ENCODE measurements at regions not wholly inside any gene's neighbourhood (a gene's known extent, or its start where the extent isn't known, plus 50 kb on each side); places are given as distances from the start of the nearest gene placed in this dataset.

- no peak overlapping the region for H3K27ac ChIP-seq
- H3K4me3 ChIP-seq: no peak overlapping the region
- TF ChIP-seq CTCF (IDR thresholded peaks at IDR 0.05) (no peak), POLR2A (IDR thresholded peaks at IDR 0.05) (no peak)
- H3K36me3 ChIP-seq (ENCODE audit: low read depth, missing control alignments): no peaks in the 10 kb centered on the region
- no peaks in the 10 kb centered on the region for H3K27me3 ChIP-seq
- no peaks in the 10 kb centered on the region for H3K4me1 ChIP-seq
- intact Hi-C loops (cut with DNase I; ENCODE audit: low total_unique reads): no loop called here
- WGBS, 2 donors: 18 to 20% methylated on average over 3 of the region's 3 CpGs
- H3K9me3 ChIP-seq: no peaks in the 10 kb centered on the region
- DNase-seq: no peak
Observed at GRCh38 chr13:104837756-104838155, 1697.7 kb downstream of the EFNB2 start.

- DNase-seq: no peak
- H3K27ac ChIP-seq: no peak overlapping the region
- WGBS, 2 donors: 86 to 88% methylated on average over 1 of the region's 1 CpG
- no peaks in the 10 kb centered on the region for H3K36me3 ChIP-seq (ENCODE audit: low read depth, missing control alignments)
- no peaks in the 10 kb centered on the region for H3K27me3 ChIP-seq
- TF ChIP-seq POLR2A (IDR thresholded peaks at IDR 0.05) (no peak), CTCF (IDR thresholded peaks at IDR 0.05) (no peak)
- H3K4me3 ChIP-seq: no peak overlapping the region
- no peaks in the 10 kb centered on the region for H3K9me3 ChIP-seq
- intact Hi-C loops (cut with DNase I; ENCODE audit: low total_unique reads): no loop called here
- H3K4me1 ChIP-seq: no peaks in the 10 kb centered on the region
Observed at GRCh38 chr13:104833221-104833620, 1702.2 kb downstream of the EFNB2 start.

GRCh38 chr13:104832231-104832630, 1703.2 kb downstream of the EFNB2 start:
- Histone ChIP-seq H3K27me3 (no peaks in the 10 kb centered on the region), H3K27ac (no peak overlapping the region), H3K4me1 (no peaks in the 10 kb centered on the region), H3K36me3 (ENCODE audit: low read depth, missing control alignments) (no peaks in the 10 kb centered on the region), H3K4me3 (no peak overlapping the region), H3K9me3 (no peaks in the 10 kb centered on the region)
- intact Hi-C loops (cut with DNase I; ENCODE audit: low total_unique reads): no loop called here
- no peak for DNase-seq
- WGBS, 2 donors: 61 to 78% methylated on average over 4 of the region's 4 CpGs
- TF ChIP-seq CTCF (IDR thresholded peaks at IDR 0.05) (no peak), POLR2A (IDR thresholded peaks at IDR 0.05) (no peak)

GRCh38 chr13:104831831-104832230, 1703.6 kb downstream of the EFNB2 start:
- Histone ChIP-seq H3K36me3 (ENCODE audit: low read depth, missing control alignments) (no peaks in the 10 kb centered on the region), H3K27ac (no peak overlapping the region), H3K27me3 (no peaks in the 10 kb centered on the region), H3K9me3 (no peaks in the 10 kb centered on the region), H3K4me1 (no peaks in the 10 kb centered on the region), H3K4me3 (no peak overlapping the region)
- TF ChIP-seq POLR2A (IDR thresholded peaks at IDR 0.05) (no peak), CTCF (IDR thresholded peaks at IDR 0.05) (no peak)
- no peak for DNase-seq
- 76 to 79% methylated on average over 6 of the region's 6 CpGs for WGBS, 2 donors
- intact Hi-C loops (cut with DNase I; ENCODE audit: low total_unique reads): no loop called here

GRCh38 chr13:104823709-104824108, 1711.8 kb downstream of the EFNB2 start:
- WGBS, 2 donors: 86 to 90% methylated on average over 1 of the region's 1 CpG
- H3K27ac ChIP-seq: no peak overlapping the region
- H3K9me3 ChIP-seq: no peaks in the 10 kb centered on the region
- no peaks in the 10 kb centered on the region for H3K27me3 ChIP-seq
- H3K4me1 ChIP-seq: no peaks in the 10 kb centered on the region
- H3K36me3 ChIP-seq (ENCODE audit: low read depth, missing control alignments): no peaks in the 10 kb centered on the region
- intact Hi-C loops (cut with DNase I; ENCODE audit: low total_unique reads): no loop called here
- no peak overlapping the region for H3K4me3 ChIP-seq
- DNase-seq: no peak
- TF ChIP-seq CTCF (IDR thresholded peaks at IDR 0.05) (no peak), POLR2A (IDR thresholded peaks at IDR 0.05) (no peak)
